ENCODE measurements at regions not wholly inside any gene's neighbourhood (a gene's known extent, or its start where the extent isn't known, plus 50 kb on each side); places are given as distances from the start of the nearest gene placed in this dataset.

GRCh38 chr2:33704406-33704855, 105.3 kb upstream of the FAM98A start:
- TF ChIP-seq EZH2 (IDR thresholded peaks at IDR 0.05; ENCODE audit: borderline replicate concordance, insufficient read depth, low read length, poor library complexity, severe bottlenecking) (no peak), CTCF (IDR thresholded peaks at IDR 0.05; ENCODE audit: poor library complexity, severe bottlenecking) (no peak), TAF1 (IDR thresholded peaks at IDR 0.05; ENCODE audit: low read depth) (no peak), POLR2AphosphoS5 (IDR thresholded peaks at IDR 0.05) (no peak), REST (IDR thresholded peaks at IDR 0.05; ENCODE audit: borderline replicate concordance) (no peak)
